Uterus (tissue), 3 donors: ENCODE measurements at regions not wholly inside any gene's neighbourhood (a gene's known extent, or its start where the extent isn't known, plus 50 kb on each side); places are given as distances from the start of the nearest gene placed in this dataset.
A peak's percentile ranks its signal among the peaks of the same experiment; 100 is the strongest.

ENCODE experiments used
- DNase-seq, 2 donors: peaks; one replicate each; pipeline ENCODE4 v3.0.0-alpha.2; 2019 to 2020
- H3K27ac ChIP-seq, 2 donors: fragments of 200-600 bp; sonication (generic); 1 replicate in 1 of 2; 2 replicates in 1 of 2; pipeline ENCODE4 v1.5.1; 2016 to 2018
- H3K27me3 ChIP-seq, 2 donors: fragments of 200-600 bp; sonication (generic); one replicate each; pipeline ENCODE4 v1.5.1; 2018 to 2019; ENCODE audit warnings: control low read depth in 1 of 2
- H3K36me3 ChIP-seq, 2 donors: fragments of 200-600 bp; sonication (generic); one replicate each; pipeline ENCODE4 v1.5.1; 2019; ENCODE audit warnings: control low read depth in 1 of 2
- H3K4me1 ChIP-seq, 2 donors: fragments of 200-600 bp; sonication (generic); one replicate each; pipeline ENCODE4 v1.5.1; 2018 to 2019; ENCODE audit warnings: control low read depth in 1 of 2
- H3K4me3 ChIP-seq, 2 donors: fragments of 200-600 bp; sonication (generic); 1 replicate in 1 of 2; 2 replicates in 1 of 2; pipeline ENCODE4 v1.5.1; 2018 to 2019; ENCODE audit warnings: mild to moderate bottlenecking in 1 of 2
- H3K9me3 ChIP-seq, 2 donors: fragments of 200-600 bp; sonication (generic); one replicate each; pipeline ENCODE4 v1.5.1; 2019; ENCODE audit warnings: control low read depth in 1 of 2
- CTCF ChIP-seq, 4 experiments: fragments of 200-600 bp in 2 of 4; fragments of 450-650 bp in 2 of 4; sonication (generic) in 2 of 4; IDR thresholded peaks; one replicate each; pipeline ENCODE4 v1.5.1; 2016 to 2019; ENCODE audit warnings: antibody characterized with exemption in 4 of 4, mild to moderate bottlenecking in 2 of 4, moderate library complexity in 1 of 4
- POLR2A ChIP-seq, 2 donors: fragments of 450-650 bp; IDR thresholded peaks; one replicate each; pipeline ENCODE4 v1.6.1; 2016; ENCODE audit warnings: antibody characterized with exemption in 2 of 2, mild to moderate bottlenecking in 1 of 2, moderate library complexity in 1 of 2
- intact Hi-C: fragments of 100-400 bp; cut with DNase I; formaldehyde crosslinking; loops from one replicate; pipeline ENCODE4 v1.15.1; 2023; ENCODE audit warnings: low total_unique reads
- donor health status: DM: yes; HTN: yes; CAD: no.

GRCh38 chr2:176699098-176699497 lies 429.9 kb downstream of the MTX2 start:
- TF ChIP-seq POLR2A (IDR thresholded peaks at IDR 0.05) (no peak), CTCF (IDR thresholded peaks at IDR 0.05) (no peak)
- intact Hi-C loops: no loop called here
- H3K36me3 ChIP-seq: no peaks in the 10 kb centered on the region

GRCh38 chr2:176699644-176700043 lies 430.4 kb downstream of the MTX2 start:
- no peak for DNase-seq
- Histone ChIP-seq H3K9me3 (no peaks in the 10 kb centered on the region), H3K4me1 (peaks cover 3 to 7% of the 10 kb centered on the region in 2 donors), H3K27me3 (no peaks in the 10 kb centered on the region), H3K4me3 (no peak overlapping the region), H3K36me3 (no peaks in the 10 kb centered on the region), H3K27ac (no peak overlapping the region)
- intact Hi-C loops: no loop called here
- TF ChIP-seq POLR2A (IDR thresholded peaks at IDR 0.05) (no peak), CTCF (IDR thresholded peaks at IDR 0.05) (no peak)

More at GRCh38 chr2:176699098-176699497, 429.9 kb downstream of the MTX2 start:
- H3K27me3 ChIP-seq: no peaks in the 10 kb centered on the region
- H3K9me3 ChIP-seq: no peaks in the 10 kb centered on the region
- no peak overlapping the region for H3K27ac ChIP-seq
- peaks cover 3 to 6% of the 10 kb centered on the region in 2 donors for H3K4me1 ChIP-seq
- no peak overlapping the region for H3K4me3 ChIP-seq
- DNase-seq: no peak

GRCh38 chr2:176702131-176702530 lies 432.9 kb downstream of the MTX2 start:
- intact Hi-C loops: no loop called here
- Histone ChIP-seq H3K27ac (no peak overlapping the region), H3K36me3 (no peaks in the 10 kb centered on the region), H3K27me3 (no peaks in the 10 kb centered on the region), H3K4me1 (peaks cover 3 to 12% of the 10 kb centered on the region in 2 donors), H3K9me3 (no peaks in the 10 kb centered on the region), H3K4me3 (no peak overlapping the region)
- TF ChIP-seq CTCF (IDR thresholded peaks at IDR 0.05) (no peak), POLR2A (IDR thresholded peaks at IDR 0.05) (no peak)
- DNase-seq: no peak

- no peaks in the 10 kb centered on the region for H3K9me3 ChIP-seq
- no peaks in the 10 kb centered on the region for H3K36me3 ChIP-seq
- H3K4me1 ChIP-seq: peaks cover 3 to 12% of the 10 kb centered on the region in 2 donors
- no peaks in the 10 kb centered on the region for H3K27me3 ChIP-seq
- H3K4me3 ChIP-seq: no peak overlapping the region
- intact Hi-C loops: no loop called here
- DNase-seq: peak; percentile 28 to 42
- TF ChIP-seq CTCF (IDR thresholded peaks at IDR 0.05) (no peak), POLR2A (IDR thresholded peaks at IDR 0.05) (no peak)
- peak overlapping the region in 1 of 2 donors; percentile 11 for H3K27ac ChIP-seq
Measured at GRCh38 chr2:176704282-176704858, 435.1 kb downstream of the MTX2 start.

- TF ChIP-seq POLR2A (IDR thresholded peaks at IDR 0.05) (no peak), CTCF (IDR thresholded peaks at IDR 0.05) (no peak)
- DNase-seq: peak; percentile 35 to 53
- Histone ChIP-seq H3K4me3 (no peak overlapping the region), H3K27ac (peak overlapping the region; percentile 11 to 27), H3K4me1 (peaks cover 0 to 4% of the 10 kb centered on the region in 2 donors), H3K9me3 (no peaks in the 10 kb centered on the region), H3K27me3 (no peaks in the 10 kb centered on the region), H3K36me3 (no peaks in the 10 kb centered on the region)
- intact Hi-C loops: no loop called here
Measured at GRCh38 chr2:176709149-176709951, 440.1 kb downstream of the MTX2 start.
